NCI-H2196 treated with DMSO at 0.1 percent for 48 hours (cell line): ENCODE measurements at regions not wholly inside any gene's neighbourhood (a gene's known extent, or its start where the extent isn't known, plus 50 kb on each side); places are given as distances from the start of the nearest gene placed in this dataset.
"Not testable (repeated sequence)": the region's sequence is repeated elsewhere in the genome, so short reads cannot be mapped to it uniquely, and the experiment has no call there.

Experiments
- DNase-seq: peaks from one replicate; lab custom pipeline; 2025; ENCODE audit not compliant: unreplicated experiment; lab: John Stamatoyannopoulos, UW

GRCh38 chr11:23138761-23139160 lies 278.5 kb upstream of the CCDC179 start:
- no peak for DNase-seq

- no peak for DNase-seq
These were observed 282.7 kb upstream of the CCDC179 start for GRCh38 chr11:23143022-23143421.

- no peak for DNase-seq
These were observed 291.5 kb upstream of the CCDC179 start for GRCh38 chr11:23151819-23152218.

- DNase-seq: no peak
These were observed 295.2 kb upstream of the CCDC179 start for GRCh38 chr11:23155503-23155902.

GRCh38 chr11:23164022-23164421 lies 303.7 kb upstream of the CCDC179 start:
- DNase-seq: no peak

GRCh38 chr11:23166376-23166775 lies 306.1 kb upstream of the CCDC179 start:
- no peak for DNase-seq

GRCh38 chr11:23179609-23180008 lies 319.3 kb upstream of the CCDC179 start:
- DNase-seq: no peak

GRCh38 chr11:23181022-23181807 lies 320.9 kb upstream of the CCDC179 start:
- DNase-seq: no peak

- no peak for DNase-seq
These were observed 332.0 kb upstream of the CCDC179 start for GRCh38 chr11:23192256-23192655.

GRCh38 chr11:23201936-23202522 lies 341.8 kb upstream of the CCDC179 start:
- DNase-seq: no peak

GRCh38 chr11:23202611-23203010 lies 342.3 kb upstream of the CCDC179 start:
- no peak for DNase-seq

GRCh38 chr11:23205156-23205871 lies 345.0 kb upstream of the CCDC179 start:
- DNase-seq: no peak

- DNase-seq: no peak
These were observed 346.6 kb upstream of the CCDC179 start for GRCh38 chr11:23206741-23207336.

GRCh38 chr11:23211221-23211620 lies 350.9 kb upstream of the CCDC179 start:
- DNase-seq: no peak

GRCh38 chr11:23212807-23213206 lies 352.5 kb upstream of the CCDC179 start:
- DNase-seq: no peak

- DNase-seq: no peak
These were observed 356.8 kb upstream of the CCDC179 start for GRCh38 chr11:23217072-23217471.

GRCh38 chr11:23220086-23220485 lies 359.8 kb upstream of the CCDC179 start:
- DNase-seq: not testable (repeated sequence)

- no peak for DNase-seq
These were observed 361.1 kb upstream of the CCDC179 start for GRCh38 chr11:23221366-23221765.

- DNase-seq: no peak
These were observed 366.2 kb upstream of the CCDC179 start for GRCh38 chr11:23226331-23227077.

- no peak for DNase-seq
These were observed 366.8 kb upstream of the CCDC179 start for GRCh38 chr11:23227078-23227445.

- no peak for DNase-seq
These were observed 372.4 kb upstream of the CCDC179 start for GRCh38 chr11:23232652-23233051.
